Transverse colon (tissue), 4 donors: ENCODE measurements at regions not wholly inside any gene's neighbourhood (a gene's known extent, or its start where the extent isn't known, plus 50 kb on each side); places are given as distances from the start of the nearest gene placed in this dataset.

ENCODE experiments used
- CTCF ChIP-seq, 5 experiments: fragments of 200-600 bp in 3 of 5; fragments of 450-650 bp in 2 of 5; sonication (generic) in 3 of 5; IDR thresholded peaks; 1 replicate in 2 of 5; 2 replicates in 3 of 5; pipeline ENCODE4 v1.5.1; 2016 to 2017; ENCODE audit warnings: antibody characterized with exemption in 5 of 5, inconsistent platforms in 3 of 5, mild to moderate bottlenecking in 2 of 5, moderate library complexity in 1 of 5
- EP300 ChIP-seq: sonication (generic); formaldehyde crosslinking; IDR thresholded peaks from one replicate; pipeline ENCODE4 v1.6.1; 2017; ENCODE audit warnings: antibody characterized with exemption, low read depth
- POLR2A ChIP-seq: fragments of 450-650 bp; IDR thresholded peaks from one replicate; pipeline ENCODE4 v1.6.1; 2016; ENCODE audit warnings: antibody characterized with exemption, mild to moderate bottlenecking, moderate library complexity
- POLR2AphosphoS5 ChIP-seq, 3 donors: sonication (generic); formaldehyde crosslinking; IDR thresholded peaks; one replicate each; pipeline ENCODE4 v1.6.1; 2016; ENCODE audit warnings: antibody characterized with exemption in 3 of 3

DNA sequence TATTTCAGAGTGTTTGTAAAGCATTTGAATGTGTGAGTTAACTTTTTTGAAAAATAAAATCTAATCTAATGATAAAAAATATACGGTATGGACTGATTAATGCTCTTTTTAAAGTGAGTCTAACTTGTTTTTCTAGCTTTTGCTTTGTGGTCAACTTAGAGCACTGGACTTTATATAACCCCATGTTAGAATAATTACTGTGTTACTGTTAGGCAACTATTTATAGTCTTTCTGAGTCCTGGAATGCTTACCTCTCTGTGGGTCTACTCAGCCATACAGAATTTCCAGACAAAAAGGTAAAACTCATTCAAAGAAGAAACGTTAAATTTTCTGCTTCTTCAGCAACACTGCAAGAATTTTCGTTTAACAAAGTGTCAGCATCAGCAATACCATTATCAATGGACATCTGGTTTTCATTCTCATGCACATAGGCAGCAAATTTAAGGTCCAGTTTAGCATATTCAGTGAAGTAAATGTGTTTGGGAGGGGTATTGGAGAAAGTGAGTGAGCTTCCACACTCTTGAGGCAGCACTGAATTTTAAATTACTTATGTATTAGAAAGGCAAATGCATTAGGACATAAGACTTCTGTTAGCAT, 664.7 kb upstream of the NEGR1 start:
- TF ChIP-seq POLR2A, result no peak
- TF ChIP-seq CTCF (IDR thresholded peaks at IDR 0.05), result no peak
- TF ChIP-seq POLR2AphosphoS5 (IDR thresholded peaks at IDR 0.05), result no peak
- TF ChIP-seq EP300, result no peak
